NT2/D1 (cell line): ENCODE measurements at regions not wholly inside any gene's neighbourhood (a gene's known extent, or its start where the extent isn't known, plus 50 kb on each side); places are given as distances from the start of the nearest gene placed in this dataset.

Experiments used
- SUZ12 ChIP-seq: IDR thresholded peaks from 2 replicates; pipeline ENCODE4 v1.6.1; 2011; ENCODE audit not compliant: insufficient read length, insufficient read depth; ENCODE audit errors: extremely low read depth
- YY1 ChIP-seq: IDR thresholded peaks from 2 replicates; pipeline ENCODE4 v1.6.1; 2011; ENCODE audit not compliant: insufficient read length, insufficient read depth
- ZNF274 ChIP-seq: IDR thresholded peaks from 2 replicates; pipeline ENCODE4 v1.6.1; 2011; ENCODE audit warnings: mild to moderate bottlenecking, low read depth, low read length

GRCh38 chr22:23396362-23397007 lies 183.6 kb downstream of the IGLL1 start:
- TF ChIP-seq YY1 (no peak), ZNF274 (no peak), SUZ12 (no peak)
